Hepatocyte (in vitro differentiated cells): ENCODE measurements at regions not wholly inside any gene's neighbourhood (a gene's known extent, or its start where the extent isn't known, plus 50 kb on each side); places are given as distances from the start of the nearest gene placed in this dataset.

Experiments used
- DNase-seq: peaks from one replicate; pipeline ENCODE4 v3.0.0-alpha.2; 2016; ENCODE audit warnings: low spot score
- H2AFZ ChIP-seq: fragments of 200-600 bp; sonication (generic); 2 replicates; pipeline ENCODE4 v1.6.0; 2016; ENCODE audit warnings: antibody characterized with exemption, mild to moderate bottlenecking
- H3K27ac ChIP-seq: fragments of 200-600 bp; sonication (generic); 2 replicates; pipeline ENCODE4 v1.5.1; 2016; ENCODE audit warnings: mild to moderate bottlenecking
- H3K27me3 ChIP-seq: fragments of 200-600 bp; sonication (generic); 2 replicates; pipeline ENCODE4 v1.6.1; 2016
- H3K36me3 ChIP-seq: fragments of 200-600 bp; sonication (generic); replicated peaks from 2 replicates; pipeline ENCODE4 v1.5.1; 2016; ENCODE audit warnings: low read depth; ENCODE audit not compliant: insufficient read depth
- H3K4me1 ChIP-seq: fragments of 200-600 bp; sonication (generic); 2 replicates; pipeline ENCODE4 v1.5.1; 2016; ENCODE audit warnings: mild to moderate bottlenecking, moderate library complexity; ENCODE audit not compliant: insufficient read depth
- H3K4me2 ChIP-seq: fragments of 200-600 bp; sonication (generic); 2 replicates; pipeline ENCODE4 v1.6.0; 2016
- H3K4me3 ChIP-seq: fragments of 200-600 bp; sonication (generic); 2 replicates; pipeline ENCODE4 v1.5.1; 2016; ENCODE audit warnings: mild to moderate bottlenecking
- H3K79me2 ChIP-seq: fragments of 200-600 bp; sonication (generic); 2 replicates; pipeline ENCODE4 v1.6.0; 2017; ENCODE audit warnings: mild to moderate bottlenecking
- H3K9me2 ChIP-seq: fragments of 200-600 bp; sonication (generic); replicated peaks from 2 replicates; pipeline ENCODE4 v1.6.0; 2017; ENCODE audit warnings: mild to moderate bottlenecking; ENCODE audit not compliant: insufficient read depth
- H3K9me3 ChIP-seq: fragments of 200-600 bp; sonication (generic); 2 replicates; pipeline ENCODE4 v1.5.1; 2016; ENCODE audit warnings: low read depth, mild to moderate bottlenecking
- H4K20me1 ChIP-seq: fragments of 200-600 bp; sonication (generic); 2 replicates; pipeline ENCODE4 v1.6.0; 2016; ENCODE audit warnings: mild to moderate bottlenecking; ENCODE audit not compliant: insufficient read depth, poor library complexity, severe bottlenecking
- CTCF ChIP-seq: fragments of 200-600 bp; sonication (generic); IDR thresholded peaks from 2 replicates; pipeline ENCODE4 v1.5.1; 2016; ENCODE audit warnings: antibody characterized with exemption, mild to moderate bottlenecking; ENCODE audit not compliant: poor library complexity
- EZH2 ChIP-seq: fragments of 200-600 bp; sonication (generic); IDR thresholded peaks from 2 replicates; pipeline ENCODE4 v1.6.1; 2016; ENCODE audit warnings: antibody characterized with exemption, mild to moderate bottlenecking, borderline replicate concordance
- EZH2phosphoT487 ChIP-seq: fragments of 200-600 bp; sonication (generic); IDR thresholded peaks from one replicate; pipeline ENCODE4 v1.6.1; 2018; ENCODE audit warnings: antibody characterized with exemption, mild to moderate bottlenecking, low read depth, moderate library complexity; ENCODE audit not compliant: unreplicated experiment, severe bottlenecking
- WGBS: methylation state at CpG from one replicate; pipeline ENCODE4 v1.1.6; 2016; ENCODE audit warnings: low lambda C conversion rate; ENCODE audit errors: missing lambda C conversion rate; 5-methylcytosine and 5-hydroxymethylcytosine counted together

GRCh38 chr6:112827793-112828192 lies 480.7 kb downstream of the RFPL4B start:
- Histone ChIP-seq H3K4me2 (no peak overlapping the region), H4K20me1 (no peaks in the 10 kb centered on the region), H3K9me3 (no peaks in the 10 kb centered on the region), H3K36me3 (no peaks in the 10 kb centered on the region), H3K79me2 (no peaks in the 10 kb centered on the region), H2AFZ (no peak overlapping the region), H3K9me2 (no peaks in the 10 kb centered on the region), H3K27ac (no peak overlapping the region), H3K4me3 (no peak overlapping the region), H3K4me1 (no peaks in the 10 kb centered on the region), H3K27me3 (no peaks in the 10 kb centered on the region)
- DNase-seq = no peak
- TF ChIP-seq EZH2phosphoT487 = no peak
- no peak for TF ChIP-seq CTCF
- no peak for TF ChIP-seq EZH2
- 68% methylated on average over 2 of the region's 2 CpGs for WGBS

GRCh38 chr6:112831022-112831421 lies 483.9 kb downstream of the RFPL4B start:
- Histone ChIP-seq H3K9me3 (no peaks in the 10 kb centered on the region), H3K27ac (no peak overlapping the region), H3K79me2 (no peaks in the 10 kb centered on the region), H2AFZ (no peak overlapping the region), H3K4me2 (no peak overlapping the region), H3K9me2 (no peaks in the 10 kb centered on the region), H3K4me1 (no peaks in the 10 kb centered on the region), H3K4me3 (no peak overlapping the region), H3K27me3 (no peaks in the 10 kb centered on the region), H3K36me3 (no peaks in the 10 kb centered on the region), H4K20me1 (no peaks in the 10 kb centered on the region)
- DNase-seq = no peak
- TF ChIP-seq EZH2phosphoT487 = no peak
- TF ChIP-seq EZH2 = no peak
- TF ChIP-seq CTCF = no peak
- 46% methylated on average over 1 of the region's 1 CpG for WGBS

GRCh38 chr6:112833581-112834131 lies 486.5 kb downstream of the RFPL4B start:
- Histone ChIP-seq H3K27me3 (no peaks in the 10 kb centered on the region), H3K4me2 (no peak overlapping the region), H3K4me1 (no peaks in the 10 kb centered on the region), H3K79me2 (no peaks in the 10 kb centered on the region), H2AFZ (no peak overlapping the region), H3K27ac (no peak overlapping the region), H4K20me1 (no peaks in the 10 kb centered on the region), H3K9me3 (no peaks in the 10 kb centered on the region), H3K9me2 (no peaks in the 10 kb centered on the region), H3K36me3 (no peaks in the 10 kb centered on the region), H3K4me3 (no peak overlapping the region)
- TF ChIP-seq EZH2phosphoT487 (no peak), CTCF (no peak), EZH2 (no peak)
- WGBS = 88% methylated on average over 4 of the region's 4 CpGs
- no peak for DNase-seq

- TF ChIP-seq EZH2 (no peak), CTCF (no peak), EZH2phosphoT487 (no peak)
Observed at GRCh38 chr6:112835078-112835477, 487.9 kb downstream of the RFPL4B start.

More at GRCh38 chr6:112835078-112835477, 487.9 kb downstream of the RFPL4B start:
- H3K9me3 ChIP-seq = no peaks in the 10 kb centered on the region
- no peaks in the 10 kb centered on the region for H4K20me1 ChIP-seq
- no peak overlapping the region for H3K4me2 ChIP-seq
- H3K27me3 ChIP-seq = no peaks in the 10 kb centered on the region
- no peak overlapping the region for H3K4me3 ChIP-seq
- no peaks in the 10 kb centered on the region for H3K4me1 ChIP-seq
- no peaks in the 10 kb centered on the region for H3K79me2 ChIP-seq
- no peak overlapping the region for H2AFZ ChIP-seq
- H3K36me3 ChIP-seq = no peaks in the 10 kb centered on the region
- no peak overlapping the region for H3K27ac ChIP-seq
- WGBS = 96% methylated on average over 3 of the region's 3 CpGs
- no peak for DNase-seq
- H3K9me2 ChIP-seq = no peaks in the 10 kb centered on the region
